Effector memory CD4-positive, alpha-beta T cell (primary cell): ENCODE measurements at regions not wholly inside any gene's neighbourhood (a gene's known extent, or its start where the extent isn't known, plus 50 kb on each side); places are given as distances from the start of the nearest gene placed in this dataset.

Experiments used
- DNase-seq, 3 donors: peaks; one replicate each; pipeline ENCODE4 v3.0.0-alpha.2; 2020
- H3K27ac ChIP-seq: 2 replicates; pipeline ENCODE4 v1.7.0; 2013; ENCODE audit warnings: mild to moderate bottlenecking, low read length, moderate library complexity; ENCODE audit not compliant: insufficient read depth, poor library complexity, severe bottlenecking
- H3K27me3 ChIP-seq: replicated peaks from 2 replicates; pipeline ENCODE4 v1.7.0; 2013; ENCODE audit warnings: mild to moderate bottlenecking, low read length; ENCODE audit not compliant: insufficient read depth, control insufficient read depth, poor library complexity, severe bottlenecking
- H3K36me3 ChIP-seq: 2 replicates; pipeline ENCODE4 v1.7.0; 2013; ENCODE audit warnings: mild to moderate bottlenecking, low read length, moderate library complexity; ENCODE audit not compliant: control insufficient read depth, insufficient read depth
- H3K4me1 ChIP-seq: 2 replicates; pipeline ENCODE4 v1.7.0; 2013; ENCODE audit warnings: low read length, mild to moderate bottlenecking; ENCODE audit not compliant: control insufficient read depth, insufficient read depth, poor library complexity, severe bottlenecking
- H3K4me3 ChIP-seq: 2 replicates; pipeline ENCODE4 v1.7.0; 2013; ENCODE audit warnings: low read length, low read depth, mild to moderate bottlenecking; ENCODE audit not compliant: insufficient read depth, poor library complexity, severe bottlenecking
- H3K9me3 ChIP-seq: 2 replicates; pipeline ENCODE4 v1.7.0; 2013; ENCODE audit warnings: mild to moderate bottlenecking, low read length, moderate library complexity; ENCODE audit not compliant: control insufficient read depth

- Histone ChIP-seq H3K4me3 (no peak overlapping the region), H3K9me3 (no peaks in the 10 kb centered on the region), H3K36me3 (no peaks in the 10 kb centered on the region), H3K4me1 (no peaks in the 10 kb centered on the region), H3K27me3 (no peaks in the 10 kb centered on the region), H3K27ac (no peak overlapping the region)
- DNase-seq: no peak
Observed at GRCh38 chr14:104428860-104429259, 150.7 kb upstream of the C14orf180 start.

GRCh38 chr14:104429291-104429861, 150.2 kb upstream of the C14orf180 start:
- Histone ChIP-seq H3K27ac (no peak overlapping the region), H3K9me3 (no peaks in the 10 kb centered on the region), H3K27me3 (no peaks in the 10 kb centered on the region), H3K4me1 (no peaks in the 10 kb centered on the region), H3K36me3 (no peaks in the 10 kb centered on the region), H3K4me3 (no peak overlapping the region)
- DNase-seq: no peak

- DNase-seq: no peak
- Histone ChIP-seq H3K36me3 (no peaks in the 10 kb centered on the region), H3K27ac (no peak overlapping the region), H3K4me3 (no peak overlapping the region), H3K9me3 (no peaks in the 10 kb centered on the region), H3K27me3 (no peaks in the 10 kb centered on the region), H3K4me1 (no peaks in the 10 kb centered on the region)
Observed at GRCh38 chr14:104431351-104431928, 148.1 kb upstream of the C14orf180 start.

GRCh38 chr14:104431929-104432541, 147.5 kb upstream of the C14orf180 start:
- no peak for DNase-seq
- no peaks in the 10 kb centered on the region for H3K36me3 ChIP-seq
- H3K27me3 ChIP-seq: no peaks in the 10 kb centered on the region
- H3K9me3 ChIP-seq: no peaks in the 10 kb centered on the region
- no peak overlapping the region for H3K4me3 ChIP-seq
- H3K27ac ChIP-seq: no peak overlapping the region
- no peaks in the 10 kb centered on the region for H3K4me1 ChIP-seq

GRCh38 chr14:104432611-104433231, 146.8 kb upstream of the C14orf180 start:
- DNase-seq: no peak
- H3K27ac ChIP-seq: no peak overlapping the region
- H3K36me3 ChIP-seq: no peaks in the 10 kb centered on the region
- H3K4me3 ChIP-seq: no peak overlapping the region
- no peaks in the 10 kb centered on the region for H3K9me3 ChIP-seq
- no peaks in the 10 kb centered on the region for H3K4me1 ChIP-seq
- H3K27me3 ChIP-seq: no peaks in the 10 kb centered on the region

GRCh38 chr14:104433401-104434213, 146.0 kb upstream of the C14orf180 start:
- Histone ChIP-seq H3K4me1 (no peaks in the 10 kb centered on the region), H3K27me3 (no peaks in the 10 kb centered on the region), H3K36me3 (no peaks in the 10 kb centered on the region), H3K4me3 (no peak overlapping the region), H3K27ac (no peak overlapping the region), H3K9me3 (no peaks in the 10 kb centered on the region)
- DNase-seq: no peak

- Histone ChIP-seq H3K27ac (no peak overlapping the region), H3K27me3 (no peaks in the 10 kb centered on the region), H3K9me3 (no peaks in the 10 kb centered on the region), H3K36me3 (no peaks in the 10 kb centered on the region), H3K4me3 (no peak overlapping the region), H3K4me1 (no peaks in the 10 kb centered on the region)
- DNase-seq: no peak
Observed at GRCh38 chr14:104434214-104435076, 145.1 kb upstream of the C14orf180 start.

GRCh38 chr14:104435147-104436046, 144.2 kb upstream of the C14orf180 start:
- Histone ChIP-seq H3K27ac (no peak overlapping the region), H3K9me3 (no peaks in the 10 kb centered on the region), H3K27me3 (no peaks in the 10 kb centered on the region), H3K4me3 (no peak overlapping the region), H3K36me3 (no peaks in the 10 kb centered on the region), H3K4me1 (no peaks in the 10 kb centered on the region)
- no peak for DNase-seq
